GM12878 (cell line): ENCODE measurements at regions not wholly inside any gene's neighbourhood (a gene's known extent, or its start where the extent isn't known, plus 50 kb on each side); places are given as distances from the start of the nearest gene placed in this dataset.

ENCODE experiments used
- ATAC-seq: fragments of 200-7000 bp; cut with Tn5 transposase; 3 replicates; pipeline ENCODE4 v1.9.1; 2020; ENCODE audit warnings: mild to moderate bottlenecking, moderate library complexity
- BruUV-seq: library from RNA; stranded (reverse); fragments of 400-500 nt; replicated peaks from 2 replicates; lab custom pipeline; 2021; lab: Mats Ljungman, UMichigan
- CTCF ChIA-PET: fragments of 300-600 bp; sonication (Branson Sonifier 250); formaldehyde crosslinking; extraction: SDS; loops from one replicate; lab custom pipeline; 2021; ENCODE audit warnings: inconsistent platforms; lab: Yijun Ruan, JAX
- POLR2A ChIA-PET: fragments of 350-600 bp; formaldehyde crosslinking; extraction: SDS; loops from one replicate; lab custom pipeline; 2021; ENCODE audit warnings: inconsistent platforms; lab: Charles Lee
- RAD21 ChIA-PET: fragments of 300-600 bp; sonication (Branson Sonifier 250); formaldehyde crosslinking; loops from one replicate; lab custom pipeline; 2023; ENCODE audit warnings: antibody characterized with exemption; ENCODE audit not compliant: unreplicated experiment; lab: Charles Lee
- SMC1A ChIA-PET: fragments of 300-600 bp; sonication (Branson Sonifier 250); formaldehyde crosslinking; loops from one replicate; lab custom pipeline; 2023; ENCODE audit not compliant: unreplicated experiment, uncharacterized antibody; lab: Charles Lee
- DNase-seq: peaks from one replicate; pipeline ENCODE4 v3.0.0-alpha.2; 2011; ENCODE audit warnings: low read depth, low spot score
- FAIRE-seq: peaks from 3 replicates; lab custom pipeline; 2011; peaks lifted over from hg19 to GRCh38; lab: Jason Lieb, UNC
- H2AFZ ChIP-seq: 2 replicates; pipeline ENCODE4 v1.6.0; 2011; ENCODE audit warnings: low read depth, low read length, control low read depth; ENCODE audit not compliant: control insufficient read depth
- H3K27ac ChIP-seq: 2 replicates; pipeline ENCODE4 v1.5.1; 2011; ENCODE audit warnings: control low read depth; ENCODE audit not compliant: control insufficient read depth, insufficient read depth
- H3K27me3 ChIP-seq, 2 experiments: replicated peaks in 1 of 2; 2 replicates each; pipeline versions ENCODE4 v1.6.0 to v1.6.1; 2011; ENCODE audit warnings: low read length in 1 of 2; ENCODE audit not compliant: control insufficient read depth in 2 of 2, insufficient read depth in 2 of 2
- H3K36me3 ChIP-seq, 2 experiments: 2 replicates each; pipeline ENCODE4 v1.5.1; 2011; ENCODE audit warnings: low read length in 1 of 2; ENCODE audit not compliant: control insufficient read depth in 2 of 2, insufficient read depth in 2 of 2
- H3K4me1 ChIP-seq: 2 replicates; pipeline ENCODE4 v1.6.1; 2011; ENCODE audit warnings: mild to moderate bottlenecking, low read length, moderate library complexity, mixed read lengths; ENCODE audit not compliant: control insufficient read depth, insufficient read depth
- H3K4me2 ChIP-seq: 2 replicates; pipeline ENCODE4 v1.6.0; 2011; ENCODE audit warnings: control low read depth; ENCODE audit not compliant: control insufficient read depth, insufficient read depth
- H3K4me3 ChIP-seq: fragments of 200-600 bp; sonication (generic); 2 replicates; pipeline ENCODE4 v1.5.1; 2016
- H3K79me2 ChIP-seq: 2 replicates; pipeline ENCODE4 v1.6.0; 2011; ENCODE audit warnings: low read length; ENCODE audit not compliant: control insufficient read depth, insufficient read depth
- H3K9ac ChIP-seq: 2 replicates; pipeline ENCODE4 v1.8.0; 2011; ENCODE audit warnings: low read length, control low read depth, mixed read lengths; ENCODE audit not compliant: control insufficient read depth, insufficient read depth
- H3K9me3 ChIP-seq: replicated peaks from 3 replicates; pipeline ENCODE4 v1.5.1; 2011; ENCODE audit warnings: mild to moderate bottlenecking, low read length; ENCODE audit not compliant: control insufficient read depth, insufficient read depth
- H4K20me1 ChIP-seq: 2 replicates; pipeline ENCODE4 v1.6.0; 2011; ENCODE audit not compliant: control insufficient read depth, insufficient read depth
- ELK1 ChIP-seq: IDR thresholded peaks from 2 replicates; pipeline ENCODE4 v1.6.1; 2012; ENCODE audit warnings: low read depth, low read length, improper control_type of control experiment
- ESRRA ChIP-seq: IDR thresholded peaks from 2 replicates; pipeline ENCODE4 v1.6.1; 2012; ENCODE audit warnings: mild to moderate bottlenecking, low read length, improper control_type of control experiment
- HCFC1 ChIP-seq: fragments of 150-350 bp; IDR thresholded peaks from 2 replicates; pipeline ENCODE4 v1.6.1; 2014; ENCODE audit warnings: low read length
- IKZF2 ChIP-seq, 2 experiments: fragments of 450-650 bp; IDR thresholded peaks; 2 replicates each; pipeline ENCODE4 v1.6.1; 2017; ENCODE audit warnings: mild to moderate bottlenecking in 2 of 2, moderate library complexity in 2 of 2
- MTA3 ChIP-seq: IDR thresholded peaks from 2 replicates; pipeline ENCODE4 v1.6.1; 2012; ENCODE audit warnings: low read length, inconsistent platforms, borderline replicate concordance
- NFYB ChIP-seq: IDR thresholded peaks from 2 replicates; pipeline ENCODE4 v1.6.1; 2011; ENCODE audit warnings: low read depth, mild to moderate bottlenecking, low read length, improper control_type of control experiment, moderate library complexity; ENCODE audit not compliant: insufficient read depth
- RAD21 ChIP-seq: IDR thresholded peaks from 2 replicates; pipeline ENCODE4 v1.6.1; 2011; ENCODE audit warnings: mild to moderate bottlenecking, low read depth, low read length, moderate library complexity; ENCODE audit not compliant: insufficient read depth
- RFX5 ChIP-seq: IDR thresholded peaks from 2 replicates; pipeline ENCODE4 v1.6.1; 2011; ENCODE audit warnings: low read depth, low read length, improper control_type of control experiment
- TBL1XR1 ChIP-seq: IDR thresholded peaks from 2 replicates; pipeline ENCODE4 v1.6.1; 2012; ENCODE audit warnings: low read depth, low read length, improper control_type of control experiment
- YY1 ChIP-seq: IDR thresholded peaks from 2 replicates; pipeline ENCODE4 v1.6.1; 2011; ENCODE audit warnings: low read depth, mild to moderate bottlenecking, low read length
- WGBS: methylation state at CpG from one replicate; pipeline ENCODE4 v1.1.6; 2016; ENCODE audit warnings: low lambda C conversion rate; ENCODE audit not compliant: insufficient replicate concordance, insufficient coverage; ENCODE audit errors: missing lambda C conversion rate; 5-methylcytosine and 5-hydroxymethylcytosine counted together
- in situ Hi-C: fragments of 300-500 bp; cut with MboI; formaldehyde crosslinking; loops from 9 replicates; pipeline ENCODE4 v1.14.3; 2018; ENCODE audit warnings: mixed read lengths
- intact Hi-C: fragments of 100-400 bp; cut with micrococcal nuclease; formaldehyde crosslinking; loops from one replicate; pipeline ENCODE4 v1.14.2; 2022; ENCODE audit not compliant: unreplicated experiment
- TF ChIP-seq, protein P1 (sequence below): IDR thresholded peaks from 2 replicates; pipeline ENCODE4 v1.6.1; 2011; ENCODE audit warnings: borderline replicate concordance, low read depth, mild to moderate bottlenecking, moderate library complexity, low read length; ENCODE audit not compliant: insufficient read depth, poor library complexity, severe bottlenecking
- TF ChIP-seq, protein P2 (sequence below): IDR thresholded peaks from 2 replicates; pipeline ENCODE4 v1.6.1; 2012; ENCODE audit warnings: low read depth, low read length, improper control_type of control experiment

GRCh38 chr2:122851161-122851560 is 1095.7 kb downstream of the TSN start:
- H2AFZ ChIP-seq: no peak overlapping the region
- H3K79me2 ChIP-seq: no peaks in the 10 kb centered on the region
- no peaks in the 10 kb centered on the region for H3K9me3 ChIP-seq
- DNase-seq (no peak), ATAC-seq (no peak), FAIRE-seq (no peak)
- in situ Hi-C loops: no loop called here
- H3K36me3 ChIP-seq: no peaks in the 10 kb centered on the region
- no peaks in the 10 kb centered on the region for H4K20me1 ChIP-seq
- no peak overlapping the region for H3K4me2 ChIP-seq
- H3K27me3 ChIP-seq: no peaks in the 10 kb centered on the region
- no peak overlapping the region for H3K4me3 ChIP-seq
- intact Hi-C loops: no loop called here
- 48% methylated on average over 4 of the region's 4 CpGs for WGBS
- BruUV-seq: no TSS peak
- ChIA-PET SMC1A (interaction anchor here (0.8 to 2.9 kb wide), 4 partner anchors 9 to 173 kb away, joined by 3 to 8 read pairs (median 3); no protein-coding TSS in a partner anchor), CTCF (interaction anchor here (2.4 kb wide), 1 partner anchor 49 kb away, joined by 6 read pairs; no protein-coding TSS in a partner anchor), RAD21 (interaction anchor here (0.6 to 1.3 kb wide), 3 partner anchors 10 to 1517 kb away, joined by 3 to 4 read pairs (median 3); no protein-coding TSS in a partner anchor), POLR2A (no interaction called here)
- H3K9ac ChIP-seq: no peak overlapping the region
- TF ChIP-seq RAD21 (no peak), NFYB (no peak), ESRRA (no peak), ELK1 (no peak), MTA3 (no peak), HCFC1 (no peak), IKZF2 (IDR thresholded peaks at IDR 0.05) (no peak), RFX5 (no peak), YY1 (no peak), TBL1XR1 (no peak)
- TF ChIP-seq, protein P1, sequence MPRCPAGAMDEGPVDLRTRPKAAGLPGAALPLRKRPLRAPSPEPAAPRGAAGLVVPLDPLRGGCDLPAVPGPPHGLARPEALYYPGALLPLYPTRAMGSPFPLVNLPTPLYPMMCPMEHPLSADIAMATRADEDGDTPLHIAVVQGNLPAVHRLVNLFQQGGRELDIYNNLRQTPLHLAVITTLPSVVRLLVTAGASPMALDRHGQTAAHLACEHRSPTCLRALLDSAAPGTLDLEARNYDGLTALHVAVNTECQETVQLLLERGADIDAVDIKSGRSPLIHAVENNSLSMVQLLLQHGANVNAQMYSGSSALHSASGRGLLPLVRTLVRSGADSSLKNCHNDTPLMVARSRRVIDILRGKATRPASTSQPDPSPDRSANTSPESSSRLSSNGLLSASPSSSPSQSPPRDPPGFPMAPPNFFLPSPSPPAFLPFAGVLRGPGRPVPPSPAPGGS: no peak
- TF ChIP-seq, protein P2, sequence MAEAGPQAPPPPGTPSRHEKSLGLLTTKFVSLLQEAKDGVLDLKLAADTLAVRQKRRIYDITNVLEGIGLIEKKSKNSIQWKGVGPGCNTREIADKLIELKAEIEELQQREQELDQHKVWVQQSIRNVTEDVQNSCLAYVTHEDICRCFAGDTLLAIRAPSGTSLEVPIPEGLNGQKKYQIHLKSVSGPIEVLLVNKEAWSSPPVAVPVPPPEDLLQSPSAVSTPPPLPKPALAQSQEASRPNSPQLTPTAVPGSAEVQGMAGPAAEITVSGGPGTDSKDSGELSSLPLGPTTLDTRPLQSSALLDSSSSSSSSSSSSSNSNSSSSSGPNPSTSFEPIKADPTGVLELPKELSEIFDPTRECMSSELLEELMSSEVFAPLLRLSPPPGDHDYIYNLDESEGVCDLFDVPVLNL: no peak
- H3K4me1 ChIP-seq: no peaks in the 10 kb centered on the region
- H3K27ac ChIP-seq: no peak overlapping the region
